ENCODE measurements at regions not wholly inside any gene's neighbourhood (a gene's known extent, or its start where the extent isn't known, plus 50 kb on each side); places are given as distances from the start of the nearest gene placed in this dataset.
"Not testable (repeated sequence)": the region's sequence is repeated elsewhere in the genome, so short reads cannot be mapped to it uniquely, and the experiment has no call there.

DNA sequence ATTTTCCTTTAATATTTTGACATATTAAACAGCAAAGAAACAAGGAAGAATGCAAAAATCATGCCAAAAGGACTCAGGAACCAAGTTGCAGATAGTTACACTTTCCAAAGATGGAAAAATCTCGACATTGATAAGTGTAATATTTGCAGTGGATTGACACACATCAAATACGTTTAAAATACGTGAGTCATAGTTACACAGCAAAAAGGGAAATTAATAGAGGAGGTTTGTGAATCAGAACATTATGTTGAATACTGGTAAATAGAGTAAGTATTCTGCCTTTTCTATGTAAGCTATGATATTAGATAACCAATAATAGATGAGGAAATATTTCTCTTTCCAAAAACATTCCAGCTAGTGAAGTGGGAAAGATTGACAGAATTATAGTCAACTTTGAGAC is 1761.3 kb upstream of the IGFBP7 start:
- no peak for DNase-seq

DNA sequence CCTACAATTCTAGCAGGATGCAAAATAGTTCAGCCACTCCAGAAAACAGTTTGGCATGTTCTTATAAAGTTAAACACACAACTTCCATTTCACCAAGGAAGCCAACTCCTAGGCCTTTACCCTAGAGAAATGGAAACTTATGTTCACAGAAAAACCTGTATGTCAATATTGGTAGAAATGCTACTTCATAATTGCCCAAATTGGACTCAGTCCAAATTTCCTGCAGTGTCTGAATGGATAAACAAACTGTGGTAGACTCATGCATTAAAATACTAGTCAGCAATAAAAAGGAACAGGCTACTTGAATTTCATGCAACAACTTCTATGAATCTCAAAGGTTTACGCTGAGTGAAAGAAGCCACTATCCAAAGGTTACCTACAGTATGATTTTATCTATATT is 1738.8 kb upstream of the IGFBP7 start:
- DNase-seq, result no peak

DNA sequence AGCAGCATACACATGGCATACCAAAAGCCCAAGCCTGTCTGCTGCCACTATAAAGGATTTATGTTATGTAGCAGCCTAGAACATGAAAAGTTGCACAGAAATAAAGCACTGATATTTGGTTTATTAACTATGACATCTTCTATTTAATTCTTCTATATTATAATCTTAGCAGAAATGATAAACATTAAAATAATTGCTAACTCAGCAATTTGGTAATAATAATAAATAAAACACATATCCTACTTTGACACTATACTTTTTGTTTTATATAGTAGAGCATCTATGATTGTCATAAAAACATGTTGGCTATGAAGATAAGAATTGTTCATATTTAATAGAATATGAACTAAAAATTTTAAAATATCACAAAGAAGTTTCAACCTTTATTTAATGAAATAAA is 1733.3 kb upstream of the IGFBP7 start:
- no peak for DNase-seq

- DNase-seq, result no peak
Measured at GRCh38 chr4:58833126-58833525, 1722.9 kb upstream of the IGFBP7 start.

- DNase-seq, result no peak
Measured at GRCh38 chr4:58825278-58825677, 1715.1 kb upstream of the IGFBP7 start.

DNA sequence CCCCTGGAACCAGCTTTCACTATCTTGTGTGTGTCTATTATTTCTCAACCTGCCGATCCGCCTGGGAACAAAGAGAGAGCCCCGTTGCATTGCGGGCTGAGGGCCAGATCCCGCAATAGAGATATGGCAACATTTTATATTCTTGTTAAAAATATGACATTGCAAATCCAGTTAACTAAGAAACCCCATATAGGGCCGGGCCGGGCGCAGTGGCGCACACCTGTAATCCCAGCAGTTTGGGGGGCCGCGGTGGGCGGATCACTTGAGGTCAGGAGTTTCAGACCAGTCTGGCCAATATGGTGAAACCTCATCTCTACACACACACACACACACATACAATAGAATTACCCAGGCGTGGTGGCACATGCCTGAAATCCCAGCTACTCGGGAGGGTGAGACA is 1708.4 kb upstream of the IGFBP7 start:
- not testable (repeated sequence) for DNase-seq

GRCh38 chr4:58809948-58810347 is 1699.8 kb upstream of the IGFBP7 start:
- DNase-seq, result no peak

DNA sequence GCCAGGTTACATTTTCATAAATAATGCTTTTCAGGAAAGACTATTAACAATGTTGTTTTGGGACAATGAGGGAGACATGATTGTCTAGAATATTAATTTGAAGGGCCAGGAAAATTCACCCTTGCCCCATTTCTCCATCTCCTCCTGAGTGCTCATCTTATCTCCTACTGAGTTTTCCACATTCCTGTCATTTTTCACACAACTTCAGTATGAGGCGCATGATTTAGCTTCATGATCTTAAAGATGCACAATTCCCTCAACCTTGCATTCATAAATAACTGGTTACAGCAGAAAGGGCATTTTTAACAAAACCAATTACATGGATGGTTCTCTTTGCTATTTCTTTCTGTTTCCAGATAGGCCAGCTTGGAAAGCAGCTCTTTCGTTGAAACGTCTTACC is 1699.2 kb upstream of the IGFBP7 start:
- DNase-seq, result no peak

GRCh38 chr4:58808817-58809216 is 1698.6 kb upstream of the IGFBP7 start:
- DNase-seq, result no peak

- DNase-seq, result no peak
Measured at GRCh38 chr4:58807843-58808615, 1697.8 kb upstream of the IGFBP7 start.

- DNase-seq, result no peak
Measured at GRCh38 chr4:58776627-58777026, 1666.4 kb upstream of the IGFBP7 start.

DNA sequence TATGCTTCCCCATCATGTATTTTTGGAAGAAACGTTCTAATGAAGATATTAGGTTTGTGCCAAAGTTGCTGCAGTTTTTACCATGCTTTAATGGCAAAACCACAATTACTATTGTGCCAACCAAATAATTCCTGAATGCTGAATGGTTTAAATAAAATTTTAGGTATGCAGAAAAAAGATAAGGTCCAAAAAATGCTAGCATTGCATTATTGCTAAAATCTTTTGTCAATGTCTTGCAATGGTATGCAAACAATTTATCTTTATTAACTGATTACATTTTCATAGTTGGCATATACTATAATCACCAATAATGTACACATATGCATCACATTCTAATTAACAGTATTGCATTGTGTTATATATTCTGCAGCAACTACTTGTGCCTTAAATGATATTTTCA is 1657.4 kb upstream of the IGFBP7 start:
- DNase-seq, result no peak

GRCh38 chr4:58766763-58767162 is 1656.6 kb upstream of the IGFBP7 start:
- no peak for DNase-seq

DNA sequence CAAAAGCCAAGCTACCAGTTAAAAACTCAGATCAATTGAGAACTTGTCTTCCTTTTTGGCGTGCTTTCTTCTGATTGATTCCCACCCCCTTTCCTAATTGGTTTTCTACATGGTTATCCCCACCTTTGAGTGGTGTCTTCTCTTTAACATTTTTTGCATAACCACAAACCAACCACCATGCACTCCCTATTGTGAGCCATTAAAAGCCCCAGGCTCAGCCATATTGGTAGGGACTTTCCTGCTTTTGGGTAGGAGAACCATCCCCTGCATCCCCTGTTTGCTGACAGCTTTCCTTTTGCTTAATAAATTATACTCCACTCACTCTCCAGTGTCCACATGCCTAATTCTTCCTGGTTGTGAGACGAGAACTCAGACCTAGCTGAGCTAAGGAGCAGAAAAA is 1651.4 kb upstream of the IGFBP7 start:
- no peak for DNase-seq

DNA sequence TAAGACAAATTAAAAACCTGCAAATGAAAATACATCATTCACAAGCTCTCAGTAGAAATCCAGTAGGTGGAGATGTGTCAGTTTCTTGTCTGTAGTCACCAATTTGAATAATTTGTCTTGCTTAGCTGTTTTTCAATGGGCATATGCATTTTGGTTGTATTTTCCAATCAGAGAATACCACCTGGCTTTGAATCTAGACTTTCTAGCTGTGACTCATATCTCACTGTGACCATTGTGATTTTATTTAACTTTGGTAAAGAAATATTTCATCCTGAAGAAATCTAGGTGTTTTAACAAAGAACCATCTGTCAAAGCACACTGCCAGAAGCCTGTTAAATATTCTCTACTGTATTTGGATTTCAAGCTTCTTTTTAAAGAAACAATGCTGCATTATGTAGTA is 1650.6 kb upstream of the IGFBP7 start:
- no peak for DNase-seq

DNA sequence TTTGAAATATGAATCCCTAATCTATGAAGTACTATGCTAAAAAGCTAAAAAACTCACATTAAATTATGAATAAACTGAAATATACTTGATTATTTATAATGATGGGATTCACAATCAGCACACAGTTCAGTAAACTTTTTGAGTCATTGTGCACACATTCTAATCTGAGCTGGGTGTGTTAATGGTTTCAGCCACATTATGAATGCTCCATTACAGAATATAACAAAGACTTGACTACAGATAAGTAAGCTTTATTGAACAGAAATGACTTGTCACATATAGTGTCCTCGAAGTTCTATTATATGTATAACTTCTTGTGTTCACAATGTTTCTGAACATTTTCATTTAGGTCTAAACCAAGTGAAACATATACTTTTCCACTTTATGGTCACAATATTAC is 1649.9 kb upstream of the IGFBP7 start:
- no peak for DNase-seq

- no peak for DNase-seq
Measured at GRCh38 chr4:58749206-58749605, 1639.0 kb upstream of the IGFBP7 start.

- DNase-seq, result no peak
Measured at GRCh38 chr4:58740897-58741296, 1630.7 kb upstream of the IGFBP7 start.

- DNase-seq, result no peak
Measured at GRCh38 chr4:58739275-58739674, 1629.1 kb upstream of the IGFBP7 start.

DNA sequence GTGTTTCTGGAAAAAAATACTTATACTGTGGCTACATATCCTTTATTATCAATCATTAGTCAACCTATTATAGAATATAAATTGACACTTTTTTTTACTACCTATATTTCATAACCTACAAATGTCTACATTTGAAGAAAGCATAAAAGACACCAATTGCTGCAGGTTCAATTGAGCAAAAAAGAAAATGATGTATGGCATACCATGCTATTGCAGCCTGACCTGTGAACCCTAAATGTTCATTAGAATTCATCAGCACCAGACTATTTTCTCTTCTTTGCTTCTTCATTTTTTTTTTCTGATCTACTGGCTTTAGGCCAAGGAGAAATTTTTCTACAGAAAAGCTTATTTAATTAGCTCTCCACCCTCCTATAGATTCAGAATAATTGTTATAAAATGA is 1628.2 kb upstream of the IGFBP7 start:
- DNase-seq, result no peak

- no peak for DNase-seq
Measured at GRCh38 chr4:58734030-58734674, 1624.0 kb upstream of the IGFBP7 start.

- DNase-seq, result no peak
Measured at GRCh38 chr4:58732973-58733372, 1622.8 kb upstream of the IGFBP7 start.

DNA sequence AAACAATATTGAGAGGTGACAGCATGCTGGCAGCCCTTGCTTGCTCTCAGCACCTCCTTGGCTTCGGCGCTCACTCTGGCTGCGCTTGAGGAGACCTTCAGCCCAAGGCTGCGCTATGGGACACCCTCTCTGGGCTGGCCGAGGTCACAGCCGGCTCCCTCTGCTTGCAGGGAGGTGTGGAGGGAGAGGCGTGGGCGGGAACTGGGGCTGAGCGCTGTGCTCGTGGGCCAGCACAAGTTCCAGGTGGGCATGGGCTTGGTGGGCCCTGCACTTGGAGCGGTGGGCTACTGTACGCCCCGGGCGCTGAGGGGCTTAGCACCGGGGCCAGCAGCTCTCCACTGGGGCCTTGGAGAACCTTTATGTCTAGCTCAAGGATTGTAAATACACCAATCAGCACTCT is 1613.8 kb upstream of the IGFBP7 start:
- no peak for DNase-seq

GRCh38 chr4:58711039-58711438 is 1600.9 kb upstream of the IGFBP7 start:
- DNase-seq, result no peak

DNA sequence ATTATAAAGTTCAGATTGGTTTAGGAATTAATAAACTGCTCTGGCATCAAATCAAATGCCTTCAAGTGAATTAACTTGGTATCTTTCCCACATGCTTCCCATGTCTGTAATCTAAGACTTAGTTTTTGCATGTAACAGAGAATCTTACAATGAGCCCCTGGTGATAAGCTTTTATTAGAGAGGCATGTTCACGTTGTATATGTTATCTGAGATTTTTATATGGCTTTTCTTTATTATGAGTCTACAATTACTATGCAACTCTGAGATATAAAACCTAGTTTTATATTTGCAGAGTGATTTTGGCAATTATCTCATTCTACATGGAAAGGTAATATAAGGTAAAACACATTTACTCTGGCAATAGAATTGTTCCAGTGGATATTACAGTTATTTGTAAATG is 1578.4 kb upstream of the IGFBP7 start:
- no peak for DNase-seq

Data from cortex of kidney (tissue), 1 donor.